Keratinocyte (primary cell): ENCODE measurements at regions not wholly inside any gene's neighbourhood (a gene's known extent, or its start where the extent isn't known, plus 50 kb on each side); places are given as distances from the start of the nearest gene placed in this dataset.

Experiments used
- DNase-seq: peaks from one replicate; pipeline ENCODE4 v3.0.0-alpha.2; 2011; ENCODE audit warnings: low read depth, missing footprints, low spot score
- FAIRE-seq: peaks from 2 replicates; lab custom pipeline; 2011; peaks lifted over from hg19 to GRCh38; lab: Jason Lieb, UNC
- H2AFZ ChIP-seq: 2 replicates; pipeline ENCODE4 v1.6.0; 2012; ENCODE audit warnings: low read length, control low read depth, inconsistent platforms; ENCODE audit not compliant: control insufficient read depth
- H3K27ac ChIP-seq: 2 replicates; pipeline ENCODE4 v1.5.1; 2011; ENCODE audit warnings: low read length; ENCODE audit not compliant: control insufficient read depth, insufficient read depth
- H3K27me3 ChIP-seq: 3 replicates; pipeline ENCODE4 v1.6.0; 2011; ENCODE audit warnings: low read length; ENCODE audit not compliant: control insufficient read depth, insufficient read depth; ENCODE audit errors: extremely low read depth
- H3K36me3 ChIP-seq, 2 experiments: 2 replicates in 1 of 2; 3 replicates in 1 of 2; pipeline ENCODE4 v1.5.1; 2011; ENCODE audit warnings: low read length in 2 of 2, mild to moderate bottlenecking in 1 of 2; ENCODE audit not compliant: control insufficient read depth in 2 of 2, insufficient read depth in 2 of 2; ENCODE audit errors: extremely low read depth in 1 of 2
- H3K4me1 ChIP-seq: 3 replicates; pipeline ENCODE4 v1.5.1; 2011; ENCODE audit warnings: low read length; ENCODE audit not compliant: control insufficient read depth, insufficient read depth; ENCODE audit errors: extremely low read depth
- H3K4me2 ChIP-seq: 3 replicates; pipeline ENCODE4 v1.6.0; 2011; ENCODE audit warnings: low read depth, low read length; ENCODE audit not compliant: control insufficient read depth, insufficient read depth; ENCODE audit errors: extremely low read depth
- H3K4me3 ChIP-seq, 3 experiments: fragments of 200-600 bp in 1 of 3; sonication (generic) in 1 of 3; 2 replicates in 2 of 3; 3 replicates in 1 of 3; pipeline ENCODE4 v1.5.1; 2011 to 2016; ENCODE audit warnings: low read length in 3 of 3, mild to moderate bottlenecking in 3 of 3, control low read depth in 2 of 3, inconsistent platforms in 1 of 3, low read depth in 1 of 3, mixed read lengths in 1 of 3, mixed run types in 1 of 3, moderate library complexity in 1 of 3; ENCODE audit not compliant: control insufficient read depth in 2 of 3, insufficient read depth in 2 of 3; ENCODE audit errors: extremely low read depth in 1 of 3
- H3K79me2 ChIP-seq: 2 replicates; pipeline ENCODE4 v1.6.0; 2012; ENCODE audit warnings: low read length; ENCODE audit not compliant: control insufficient read depth, insufficient read depth
- H3K9ac ChIP-seq: 3 replicates; pipeline ENCODE4 v1.6.0; 2011; ENCODE audit warnings: low read length; ENCODE audit not compliant: control insufficient read depth, insufficient read depth; ENCODE audit errors: extremely low read depth
- H3K9me1 ChIP-seq: 3 replicates; pipeline ENCODE4 v1.6.0; 2011; ENCODE audit warnings: low read length; ENCODE audit not compliant: control insufficient read depth, insufficient read depth; ENCODE audit errors: extremely low read depth
- H3K9me3 ChIP-seq: 2 replicates; pipeline ENCODE4 v1.5.1; 2012; ENCODE audit warnings: low read depth, low read length; ENCODE audit not compliant: control insufficient read depth
- H4K20me1 ChIP-seq: 3 replicates; pipeline ENCODE4 v1.6.0; 2011; ENCODE audit warnings: low read length; ENCODE audit not compliant: control insufficient read depth, insufficient read depth; ENCODE audit errors: extremely low read depth
- CTCF ChIP-seq, 3 experiments: IDR thresholded peaks in 1 of 3; conservative IDR thresholded peaks in 1 of 3; optimal IDR thresholded peaks in 1 of 3; 2 replicates in 2 of 3; 3 replicates in 1 of 3; pipeline versions ENCODE3 to v1.5.1; 2011; ENCODE audit warnings: low read length in 3 of 3, mild to moderate bottlenecking in 3 of 3, moderate library complexity in 2 of 3, control low read depth in 1 of 3, inconsistent platforms in 1 of 3; ENCODE audit not compliant: insufficient read depth in 2 of 3; ENCODE audit errors: extremely low read depth in 1 of 3
- EZH2 ChIP-seq: IDR thresholded peaks from one replicate; pipeline ENCODE4 v1.6.1; 2012; ENCODE audit warnings: inconsistent platforms, mild to moderate bottlenecking, low read length, moderate library complexity
- dilution Hi-C: fragments of 300-500 bp; cut with MboI; formaldehyde crosslinking; loops from one replicate; pipeline ENCODE4 v1.7.0; 2020; ENCODE audit warnings: low sequenced_read_pairs; ENCODE audit not compliant: extremely low pct_ligation_motif_present

- no peak overlapping the region for H3K9ac ChIP-seq
Measured at GRCh38 chr6:74863968-74864367, 341.9 kb downstream of the COL12A1 start.

GRCh38 chr6:74860456-74860855, 345.4 kb downstream of the COL12A1 start:
- Histone ChIP-seq H3K9ac (no peak overlapping the region), H3K27me3 (no peaks in the 10 kb centered on the region), H3K4me1 (no peaks in the 10 kb centered on the region), H3K79me2 (no peaks in the 10 kb centered on the region), H4K20me1 (no peaks in the 10 kb centered on the region), H3K4me3 (no peak overlapping the region), H3K9me1 (no peaks in the 10 kb centered on the region), H3K36me3 (no peaks in the 10 kb centered on the region), H3K9me3 (no peaks in the 10 kb centered on the region), H3K27ac (no peak overlapping the region), H2AFZ (no peak overlapping the region), H3K4me2 (no peak overlapping the region)
- FAIRE-seq = no peak
- DNase-seq = no peak
- dilution Hi-C loops = no loop called here
- TF ChIP-seq CTCF (optimal IDR thresholded peaks at IDR 0.05 in 1 of 3, IDR thresholded peaks at IDR 0.05 in 1 of 3, conservative IDR thresholded peaks at IDR 0.05 in 1 of 3; ENCODE audit: extremely low read depth in 1 of 3, insufficient read depth in 2 of 3, low read length in 3 of 3) = no peak
- TF ChIP-seq EZH2 = no peak

More at GRCh38 chr6:74863968-74864367, 341.9 kb downstream of the COL12A1 start:
- Histone ChIP-seq H3K4me3 (no peak overlapping the region), H3K4me2 (no peak overlapping the region), H4K20me1 (no peaks in the 10 kb centered on the region), H3K9me1 (no peaks in the 10 kb centered on the region), H3K27me3 (no peaks in the 10 kb centered on the region), H2AFZ (no peak overlapping the region), H3K9me3 (no peaks in the 10 kb centered on the region), H3K36me3 (no peaks in the 10 kb centered on the region), H3K79me2 (no peaks in the 10 kb centered on the region), H3K27ac (no peak overlapping the region), H3K4me1 (no peaks in the 10 kb centered on the region)
- dilution Hi-C loops = no loop called here
- no peak for TF ChIP-seq EZH2
- no peak for TF ChIP-seq CTCF (optimal IDR thresholded peaks at IDR 0.05 in 1 of 3, IDR thresholded peaks at IDR 0.05 in 1 of 3, conservative IDR thresholded peaks at IDR 0.05 in 1 of 3; ENCODE audit: extremely low read depth in 1 of 3, insufficient read depth in 2 of 3, low read length in 3 of 3)
- no peak for FAIRE-seq
- DNase-seq = no peak
